Vagina (tissue), 2 donors: ENCODE measurements at regions not wholly inside any gene's neighbourhood (a gene's known extent, or its start where the extent isn't known, plus 50 kb on each side); places are given as distances from the start of the nearest gene placed in this dataset.

Source experiments
- DNase-seq, 2 donors: peaks; one replicate each; pipeline ENCODE4 v3.0.0-alpha.2; 2017; ENCODE audit errors: extremely low spot score in 2 of 2
- H3K27ac ChIP-seq: fragments of 200-600 bp; sonication (generic); one replicate; pipeline ENCODE4 v1.5.1; 2019
- H3K27me3 ChIP-seq: fragments of 200-600 bp; sonication (generic); one replicate; pipeline ENCODE4 v1.5.1; 2019
- H3K36me3 ChIP-seq, 2 donors: fragments of 200-600 bp; sonication (generic); one replicate each; pipeline ENCODE4 v1.5.1; 2017 to 2019
- H3K4me1 ChIP-seq: fragments of 200-600 bp; sonication (generic); one replicate; pipeline ENCODE4 v1.5.1; 2019
- H3K4me3 ChIP-seq, 2 donors: fragments of 200-600 bp; sonication (generic); 1 replicate in 1 of 2; 2 replicates in 1 of 2; pipeline ENCODE4 v1.5.1; 2016 to 2019
- H3K9me3 ChIP-seq: fragments of 200-600 bp; sonication (generic); one replicate; pipeline ENCODE4 v1.5.1; 2019
- POLR2A ChIP-seq, 2 donors: fragments of 450-650 bp; IDR thresholded peaks; one replicate each; pipeline ENCODE4 v1.6.1; 2017; ENCODE audit warnings: antibody characterized with exemption in 2 of 2, mild to moderate bottlenecking in 2 of 2, moderate library complexity in 2 of 2
- POLR2AphosphoS5 ChIP-seq, 2 donors: sonication (generic); formaldehyde crosslinking; IDR thresholded peaks; one replicate each; pipeline ENCODE4 v1.9.0; 2017; ENCODE audit warnings: antibody characterized with exemption in 2 of 2, mild to moderate bottlenecking in 2 of 2, low read depth in 1 of 2; ENCODE audit not compliant: insufficient read depth in 1 of 2
- intact Hi-C: fragments of 100-400 bp; cut with DNase I; formaldehyde crosslinking; loops from one replicate; pipeline ENCODE4 v1.15.1; 2023
- TF ChIP-seq, protein P1 (sequence below), 3 experiments: fragments of 450-650 bp in 2 of 3; fragments of 200-600 bp in 1 of 3; sonication (generic) in 1 of 3; IDR thresholded peaks; one replicate each; pipeline ENCODE4 v1.5.1; 2017 to 2019; ENCODE audit warnings: antibody characterized with exemption in 3 of 3, mild to moderate bottlenecking in 2 of 3, moderate library complexity in 2 of 3

DNA sequence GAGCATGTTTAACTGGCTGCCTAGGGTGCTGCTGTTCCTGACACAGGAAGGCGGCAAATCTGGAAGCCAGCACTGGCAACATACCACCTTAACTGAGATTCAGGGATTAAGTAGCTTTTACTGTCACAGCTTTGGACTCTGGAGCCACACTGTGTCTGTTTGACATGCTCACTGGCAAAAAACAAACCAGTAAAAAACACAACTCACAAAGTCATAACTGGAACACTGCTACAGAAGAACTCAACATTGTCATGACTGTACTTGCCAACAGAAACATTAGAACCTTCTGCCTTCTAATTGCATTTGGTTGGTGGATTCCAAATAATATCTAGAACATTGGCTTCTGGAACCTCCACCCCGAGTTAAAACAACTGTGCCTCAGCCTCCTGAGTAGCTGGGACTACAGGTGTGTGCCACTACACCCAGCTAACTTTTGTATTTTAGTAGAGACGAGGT, 117.6 kb downstream of the TTC6 start:
- no peak overlapping the region for H3K4me3 ChIP-seq
- no peaks in the 10 kb centered on the region for H3K36me3 ChIP-seq

DNA sequence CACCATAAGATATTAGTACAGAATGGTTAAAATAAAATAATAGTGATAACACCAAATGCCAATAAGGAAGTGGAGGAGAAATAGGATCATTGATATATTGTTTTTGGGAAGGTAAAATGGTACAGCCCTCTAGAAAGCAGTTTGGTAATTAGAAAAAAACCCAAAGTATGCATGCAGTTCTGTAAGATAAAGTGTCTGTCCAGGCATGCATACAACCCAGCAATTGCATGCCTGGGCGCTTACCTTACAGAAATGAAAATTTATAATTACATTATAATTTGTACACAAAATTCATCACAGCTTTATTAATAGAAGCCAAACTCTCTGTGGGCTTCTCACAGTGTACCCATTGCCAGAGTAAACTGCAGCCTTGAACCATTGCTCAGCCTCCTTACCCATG, 124.7 kb downstream of the TTC6 start:
- no peaks in the 10 kb centered on the region for H3K9me3 ChIP-seq
- H3K36me3 ChIP-seq = no peaks in the 10 kb centered on the region
- H3K27me3 ChIP-seq = no peaks in the 10 kb centered on the region
- H3K4me1 ChIP-seq = no peaks in the 10 kb centered on the region
- intact Hi-C loops = no loop called here
- TF ChIP-seq, protein P1, sequence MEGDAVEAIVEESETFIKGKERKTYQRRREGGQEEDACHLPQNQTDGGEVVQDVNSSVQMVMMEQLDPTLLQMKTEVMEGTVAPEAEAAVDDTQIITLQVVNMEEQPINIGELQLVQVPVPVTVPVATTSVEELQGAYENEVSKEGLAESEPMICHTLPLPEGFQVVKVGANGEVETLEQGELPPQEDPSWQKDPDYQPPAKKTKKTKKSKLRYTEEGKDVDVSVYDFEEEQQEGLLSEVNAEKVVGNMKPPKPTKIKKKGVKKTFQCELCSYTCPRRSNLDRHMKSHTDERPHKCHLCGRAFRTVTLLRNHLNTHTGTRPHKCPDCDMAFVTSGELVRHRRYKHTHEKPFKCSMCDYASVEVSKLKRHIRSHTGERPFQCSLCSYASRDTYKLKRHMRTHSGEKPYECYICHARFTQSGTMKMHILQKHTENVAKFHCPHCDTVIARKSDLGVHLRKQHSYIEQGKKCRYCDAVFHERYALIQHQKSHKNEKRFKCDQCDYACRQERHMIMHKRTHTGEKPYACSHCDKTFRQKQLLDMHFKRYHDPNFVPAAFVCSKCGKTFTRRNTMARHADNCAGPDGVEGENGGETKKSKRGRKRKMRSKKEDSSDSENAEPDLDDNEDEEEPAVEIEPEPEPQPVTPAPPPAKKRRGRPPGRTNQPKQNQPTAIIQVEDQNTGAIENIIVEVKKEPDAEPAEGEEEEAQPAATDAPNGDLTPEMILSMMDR (IDR thresholded peaks at IDR 0.05) = no peak
- no peak for TF ChIP-seq POLR2AphosphoS5 (IDR thresholded peaks at IDR 0.05; ENCODE audit: insufficient read depth in 1 of 2, low read depth in 1 of 2)
- TF ChIP-seq POLR2A (IDR thresholded peaks at IDR 0.05) = no peak
- no peak for DNase-seq
- H3K27ac ChIP-seq = no peak overlapping the region
- no peak overlapping the region for H3K4me3 ChIP-seq

More for the DNA sequence above, 117.6 kb downstream of the TTC6 start:
- no peak for DNase-seq
- Histone ChIP-seq H3K27ac (no peak overlapping the region), H3K4me1 (no peaks in the 10 kb centered on the region), H3K27me3 (no peaks in the 10 kb centered on the region), H3K9me3 (no peaks in the 10 kb centered on the region)
- TF ChIP-seq POLR2AphosphoS5 (IDR thresholded peaks at IDR 0.05; ENCODE audit: insufficient read depth in 1 of 2, low read depth in 1 of 2) (no peak), POLR2A (IDR thresholded peaks at IDR 0.05) (no peak)
- TF ChIP-seq, protein P1 (IDR thresholded peaks at IDR 0.05) = no peak
- intact Hi-C loops = no loop called here

DNA sequence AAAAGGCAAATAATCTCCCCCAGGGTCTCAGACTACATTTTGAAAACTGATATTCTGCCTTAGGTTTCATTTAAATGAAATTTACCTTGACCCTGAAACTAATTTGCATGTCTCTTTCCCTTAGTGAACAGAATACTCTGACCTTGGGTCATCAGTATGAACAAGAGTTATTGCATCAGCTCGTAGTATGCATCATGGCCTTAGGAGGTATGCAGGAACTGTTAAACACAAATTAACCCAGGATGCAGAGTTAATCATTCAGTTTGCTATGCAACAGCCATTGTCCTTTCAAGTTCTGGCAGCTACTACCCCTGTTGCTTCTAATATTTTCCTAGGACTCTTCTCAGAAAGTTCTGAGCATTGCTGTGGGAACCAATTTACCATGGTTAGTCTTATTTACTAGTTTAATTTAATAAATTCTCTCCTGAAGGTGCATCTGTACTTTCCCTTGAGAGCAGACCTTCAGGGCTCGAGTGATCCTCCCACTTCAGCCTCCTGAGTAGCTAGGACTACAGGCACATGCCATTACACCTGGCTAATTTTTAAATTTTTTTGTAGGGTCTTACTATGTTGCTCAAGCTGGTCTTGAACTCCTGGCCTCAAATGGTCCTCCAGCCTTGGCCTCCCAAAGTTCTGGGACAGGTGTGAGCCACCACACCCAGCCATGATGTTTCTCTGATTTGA, 126.7 kb downstream of the TTC6 start:
- H3K27ac ChIP-seq = no peak overlapping the region
- DNase-seq = no peak
- H3K27me3 ChIP-seq = no peaks in the 10 kb centered on the region
- intact Hi-C loops = no loop called here
- no peaks in the 10 kb centered on the region for H3K4me1 ChIP-seq
- no peaks in the 10 kb centered on the region for H3K36me3 ChIP-seq
- no peaks in the 10 kb centered on the region for H3K9me3 ChIP-seq
- no peak for TF ChIP-seq POLR2AphosphoS5 (IDR thresholded peaks at IDR 0.05; ENCODE audit: insufficient read depth in 1 of 2, low read depth in 1 of 2)
- no peak overlapping the region for H3K4me3 ChIP-seq

DNA sequence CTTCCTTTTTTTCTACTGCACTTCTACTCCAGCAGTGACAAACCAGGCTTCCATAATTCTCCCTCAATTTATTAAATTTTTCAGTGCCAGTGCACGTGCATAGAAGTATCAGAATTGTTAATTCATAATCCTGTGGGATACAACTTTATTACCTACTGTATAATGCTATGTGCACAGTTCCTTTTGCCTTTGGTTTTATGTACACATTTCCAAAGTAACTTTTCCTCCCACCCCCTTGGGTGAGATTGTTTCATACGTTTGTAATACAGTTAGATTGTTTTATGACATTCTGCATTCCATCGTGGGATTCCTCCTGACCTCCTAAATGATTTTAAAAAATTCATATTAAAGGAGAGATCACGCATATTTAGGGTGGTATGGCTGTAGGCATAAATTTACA, 128.1 kb downstream of the TTC6 start:
- DNase-seq = no peak
- Histone ChIP-seq H3K36me3 (no peaks in the 10 kb centered on the region), H3K27ac (no peak overlapping the region), H3K4me3 (no peak overlapping the region), H3K4me1 (no peaks in the 10 kb centered on the region), H3K27me3 (no peaks in the 10 kb centered on the region), H3K9me3 (no peaks in the 10 kb centered on the region)
- TF ChIP-seq, protein P1 (IDR thresholded peaks at IDR 0.05) = no peak
- intact Hi-C loops = no loop called here

DNA sequence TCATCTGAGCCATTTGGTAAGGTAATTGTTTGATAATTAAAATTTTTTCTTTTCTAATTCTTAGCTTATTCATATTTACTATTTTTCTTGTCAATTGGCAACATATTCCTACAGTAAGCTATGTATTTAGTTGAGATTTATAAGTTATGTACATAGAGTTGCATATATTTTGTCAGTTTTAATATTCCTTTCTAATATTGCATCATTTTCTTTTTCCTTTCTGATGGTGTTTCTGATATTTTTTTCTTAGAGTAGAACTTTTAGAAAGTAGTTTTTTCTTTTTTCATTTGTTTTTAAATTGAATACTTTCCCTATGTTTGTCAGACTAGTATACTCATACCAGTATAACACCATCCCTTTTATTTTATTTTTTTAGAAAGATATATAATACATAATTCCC, 131.3 kb downstream of the TTC6 start:
- Histone ChIP-seq H3K4me1 (no peaks in the 10 kb centered on the region), H3K36me3 (no peaks in the 10 kb centered on the region), H3K9me3 (no peaks in the 10 kb centered on the region), H3K4me3 (no peak overlapping the region), H3K27ac (no peak overlapping the region), H3K27me3 (no peaks in the 10 kb centered on the region)
- no peak for DNase-seq
- TF ChIP-seq POLR2AphosphoS5 (IDR thresholded peaks at IDR 0.05; ENCODE audit: insufficient read depth in 1 of 2, low read depth in 1 of 2) (no peak), POLR2A (IDR thresholded peaks at IDR 0.05) (no peak)
- TF ChIP-seq, protein P1 (IDR thresholded peaks at IDR 0.05) = no peak
- intact Hi-C loops = no loop called here
